Osteocyte (in vitro differentiated cells): ENCODE measurements at regions not wholly inside any gene's neighbourhood (a gene's known extent, or its start where the extent isn't known, plus 50 kb on each side); places are given as distances from the start of the nearest gene placed in this dataset.

ENCODE experiments used
- DNase-seq: peaks from one replicate; pipeline ENCODE4 v3.0.0; 2021; ENCODE audit warnings: mixed read lengths; ENCODE audit not compliant: unreplicated experiment; ENCODE audit errors: extremely low spot score
- H3K27ac Mint-ChIP-seq: one replicate; pipeline ENCODE4 v1.8.0; 2021; ENCODE audit warnings: mild to moderate bottlenecking, mixed read lengths; ENCODE audit not compliant: unreplicated experiment
- H3K27me3 Mint-ChIP-seq: one replicate; pipeline ENCODE4 v1.8.0; 2021; ENCODE audit warnings: mixed read lengths; ENCODE audit not compliant: unreplicated experiment
- H3K36me3 Mint-ChIP-seq: one replicate; pipeline ENCODE4 v1.8.0; 2021; ENCODE audit warnings: mixed read lengths; ENCODE audit not compliant: unreplicated experiment
- H3K4me1 Mint-ChIP-seq: one replicate; pipeline ENCODE4 v1.8.0; 2021; ENCODE audit warnings: mixed read lengths; ENCODE audit not compliant: unreplicated experiment
- H3K4me3 Mint-ChIP-seq: one replicate; pipeline ENCODE4 v1.8.0; 2021; ENCODE audit warnings: mild to moderate bottlenecking, moderate library complexity, mixed read lengths; ENCODE audit not compliant: unreplicated experiment
- H3K9me3 Mint-ChIP-seq: one replicate; pipeline ENCODE4 v1.8.0; 2021; ENCODE audit warnings: mixed read lengths; ENCODE audit not compliant: unreplicated experiment
- CTCF ChIP-seq: fragments of 200-600 bp; sonication (generic); IDR thresholded peaks from 2 replicates; pipeline ENCODE4 v1.5.0; 2021; ENCODE audit warnings: antibody characterized with exemption, mild to moderate bottlenecking, moderate library complexity

GRCh38 chr11:47914743-47915142, 65.6 kb upstream of the PTPRJ start:
- Mint-ChIP-seq H3K36me3 (no peaks in the 10 kb centered on the region), H3K27ac (no peak overlapping the region), H3K4me1 (peaks cover 21% of the 10 kb centered on the region), H3K9me3 (no peaks in the 10 kb centered on the region), H3K27me3 (no peaks in the 10 kb centered on the region), H3K4me3 (no peak overlapping the region)
- DNase-seq, result no peak
- no peak for TF ChIP-seq CTCF

- H3K36me3 Mint-ChIP-seq, result no peaks in the 10 kb centered on the region
- no peaks in the 10 kb centered on the region for H3K27me3 Mint-ChIP-seq
- no peak for TF ChIP-seq CTCF
- no peaks in the 10 kb centered on the region for H3K9me3 Mint-ChIP-seq
- H3K27ac Mint-ChIP-seq, result no peak overlapping the region
- peaks cover 10% of the 10 kb centered on the region for H3K4me1 Mint-ChIP-seq
- DNase-seq, result no peak
- no peak overlapping the region for H3K4me3 Mint-ChIP-seq
These were observed 65.5 kb upstream of the NUP160 start for GRCh38 chr11:47913529-47914244.

- Mint-ChIP-seq H3K4me1 (peaks cover 6% of the 10 kb centered on the region), H3K27me3 (no peaks in the 10 kb centered on the region), H3K27ac (no peak overlapping the region), H3K4me3 (no peak overlapping the region), H3K36me3 (no peaks in the 10 kb centered on the region), H3K9me3 (no peaks in the 10 kb centered on the region)
- no peak for DNase-seq
- TF ChIP-seq CTCF, result no peak
These were observed 64.8 kb upstream of the NUP160 start for GRCh38 chr11:47912843-47913437.

- Mint-ChIP-seq H3K4me1 (peaks cover 11% of the 10 kb centered on the region), H3K27ac (no peak overlapping the region), H3K27me3 (no peaks in the 10 kb centered on the region), H3K36me3 (no peaks in the 10 kb centered on the region), H3K4me3 (no peak overlapping the region), H3K9me3 (no peaks in the 10 kb centered on the region)
- no peak for TF ChIP-seq CTCF
- DNase-seq, result no peak
These were observed 63.0 kb upstream of the NUP160 start for GRCh38 chr11:47911149-47911548.

- Mint-ChIP-seq H3K27ac (peak overlapping the region; percentile 41), H3K4me3 (no peak overlapping the region), H3K9me3 (no peaks in the 10 kb centered on the region), H3K36me3 (no peaks in the 10 kb centered on the region), H3K4me1 (peaks cover 26% of the 10 kb centered on the region), H3K27me3 (no peaks in the 10 kb centered on the region)
- DNase-seq, result no peak
- TF ChIP-seq CTCF, result no peak
These were observed 60.0 kb upstream of the NUP160 start for GRCh38 chr11:47908198-47908597.
